GM23248 (cell line): ENCODE measurements at regions not wholly inside any gene's neighbourhood (a gene's known extent, or its start where the extent isn't known, plus 50 kb on each side); places are given as distances from the start of the nearest gene placed in this dataset.
"Not testable (repeated sequence)": the region's sequence is repeated elsewhere in the genome, so short reads cannot be mapped to it uniquely, and the experiment has no call there.

Experiments used
- DNase-seq: peaks from one replicate; pipeline ENCODE4 v3.0.0-alpha.2; 2015
- H2AFZ ChIP-seq: fragments of 200-600 bp; sonication (generic); 2 replicates; pipeline ENCODE4 v1.6.1; 2016; ENCODE audit warnings: antibody characterized with exemption
- H3F3A ChIP-seq: fragments of 200-600 bp; sonication (generic); 2 replicates; pipeline ENCODE4 v1.6.1; 2016; ENCODE audit warnings: mild to moderate bottlenecking, antibody characterized with exemption, mixed run types; ENCODE audit not compliant: insufficient read depth
- H3K27ac ChIP-seq: fragments of 200-600 bp; sonication (generic); 2 replicates; pipeline ENCODE4 v1.5.1; 2016; ENCODE audit warnings: mild to moderate bottlenecking
- H3K27me3 ChIP-seq: fragments of 200-600 bp; sonication (generic); replicated peaks from 2 replicates; pipeline ENCODE4 v1.6.1; 2016; ENCODE audit warnings: mild to moderate bottlenecking; ENCODE audit not compliant: insufficient read depth
- H3K36me3 ChIP-seq: fragments of 200-600 bp; sonication (generic); 2 replicates; pipeline ENCODE4 v1.6.1; 2016; ENCODE audit warnings: low read depth, mild to moderate bottlenecking
- H3K4me1 ChIP-seq: fragments of 200-600 bp; sonication (generic); 2 replicates; pipeline ENCODE4 v1.6.1; 2016; ENCODE audit warnings: mild to moderate bottlenecking; ENCODE audit not compliant: insufficient read depth
- H3K4me2 ChIP-seq: fragments of 200-600 bp; sonication (generic); one replicate; pipeline ENCODE4 v1.6.1; 2016; ENCODE audit warnings: mild to moderate bottlenecking; ENCODE audit not compliant: unreplicated experiment
- H3K4me3 ChIP-seq: fragments of 200-600 bp; sonication (generic); 2 replicates; pipeline ENCODE4 v1.5.1; 2016; ENCODE audit warnings: mild to moderate bottlenecking
- H3K79me2 ChIP-seq: fragments of 200-600 bp; sonication (generic); 2 replicates; pipeline ENCODE4 v1.6.1; 2016; ENCODE audit warnings: mild to moderate bottlenecking; ENCODE audit not compliant: insufficient read depth
- H3K9ac ChIP-seq: fragments of 200-600 bp; sonication (generic); 2 replicates; pipeline ENCODE4 v1.6.1; 2016; ENCODE audit warnings: mild to moderate bottlenecking
- H3K9me2 ChIP-seq: fragments of 200-600 bp; sonication (generic); 2 replicates; pipeline ENCODE4 v1.6.1; 2016; ENCODE audit warnings: mixed run types, mild to moderate bottlenecking, moderate library complexity; ENCODE audit not compliant: insufficient read depth
- H3K9me3 ChIP-seq: fragments of 200-600 bp; sonication (generic); one replicate; pipeline ENCODE4 v1.6.1; 2017; ENCODE audit warnings: low read depth
- H4K20me1 ChIP-seq: fragments of 200-600 bp; sonication (generic); 2 replicates; pipeline ENCODE4 v1.6.0; 2016; ENCODE audit not compliant: insufficient read depth
- EZH2 ChIP-seq: fragments of 200-600 bp; sonication (generic); IDR thresholded peaks from 2 replicates; pipeline ENCODE4 v1.6.1; 2018; ENCODE audit warnings: antibody characterized with exemption, mild to moderate bottlenecking; ENCODE audit not compliant: insufficient read depth, poor library complexity, severe bottlenecking
- EZH2phosphoT487 ChIP-seq: fragments of 200-600 bp; sonication (generic); IDR thresholded peaks from 2 replicates; pipeline ENCODE4 v1.6.1; 2018; ENCODE audit warnings: antibody characterized with exemption, moderate library complexity, mild to moderate bottlenecking, low read depth; ENCODE audit not compliant: insufficient read depth
- WGBS, 2 experiments: methylation state at CpG; one replicate each; pipeline ENCODE4 v1.1.6; 2015 to 2017; ENCODE audit warnings: low lambda C conversion rate in 2 of 2, low coverage in 1 of 2; ENCODE audit errors: missing lambda C conversion rate in 2 of 2; 5-methylcytosine and 5-hydroxymethylcytosine counted together
- in situ Hi-C: fragments of 300-500 bp; cut with MboI; formaldehyde crosslinking; loops from 2 replicates; pipeline ENCODE4 v1.15.0; 2020

DNA sequence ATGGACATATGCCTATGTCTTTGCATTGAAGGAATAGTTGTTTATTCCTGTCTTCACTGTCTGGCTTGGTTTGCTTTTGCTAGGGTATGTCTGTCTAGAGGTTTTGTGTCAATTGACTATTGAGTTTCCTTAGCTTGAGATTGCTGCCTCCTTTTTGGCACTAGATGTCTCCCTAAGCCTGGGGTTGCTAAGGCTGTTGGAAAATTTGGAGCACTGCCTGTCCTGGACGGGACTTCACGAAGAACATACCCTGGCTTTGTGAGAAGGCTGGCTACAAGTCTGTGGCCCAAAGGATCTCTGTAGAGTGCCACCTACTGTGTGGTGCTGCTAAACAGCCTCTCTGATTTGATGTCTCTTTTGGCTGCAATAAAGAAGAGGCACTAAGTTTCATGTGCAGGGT is 183.8 kb upstream of the NUDT10 start:
- Histone ChIP-seq H3K27ac (no peak overlapping the region), H3K36me3 (no peaks in the 10 kb centered on the region), H2AFZ (no peak overlapping the region), H3F3A (no peaks in the 10 kb centered on the region), H3K9me2 (no peaks in the 10 kb centered on the region), H3K4me1 (no peaks in the 10 kb centered on the region), H3K4me3 (no peak overlapping the region), H3K27me3 (no peaks in the 10 kb centered on the region), H3K9me3 (no peaks in the 10 kb centered on the region), H3K4me2 (no peak overlapping the region), H4K20me1 (no peaks in the 10 kb centered on the region), H3K79me2 (no peaks in the 10 kb centered on the region), H3K9ac (no peak overlapping the region)
- in situ Hi-C loops: no loop called here
- 0 to 7% methylated on average over 2 of the region's 2 CpGs for WGBS, 2 experiments
- TF ChIP-seq EZH2 (no peak), EZH2phosphoT487 (no peak)
- DNase-seq: no peak

- Histone ChIP-seq H3K4me2 (no peak overlapping the region), H3K9ac (no peak overlapping the region), H3K9me3 (no peaks in the 10 kb centered on the region), H3F3A (no peaks in the 10 kb centered on the region), H3K27me3 (no peaks in the 10 kb centered on the region), H3K27ac (no peak overlapping the region), H2AFZ (no peak overlapping the region), H3K36me3 (no peaks in the 10 kb centered on the region), H3K4me1 (no peaks in the 10 kb centered on the region), H3K79me2 (no peaks in the 10 kb centered on the region), H3K4me3 (no peak overlapping the region), H3K9me2 (no peaks in the 10 kb centered on the region), H4K20me1 (no peaks in the 10 kb centered on the region)
- WGBS, 2 experiments: 0% methylated on average over 1 of the region's 1 CpG
- DNase-seq: no peak
- in situ Hi-C loops: no loop called here
- TF ChIP-seq EZH2 (no peak), EZH2phosphoT487 (no peak)
These were observed 180.9 kb upstream of the NUDT10 start for GRCh38 chrX:51151734-51152133.

GRCh38 chrX:51155157-51155556 is 177.5 kb upstream of the NUDT10 start:
- Histone ChIP-seq H3K4me1 (no peaks in the 10 kb centered on the region), H3K9me2 (no peaks in the 10 kb centered on the region), H2AFZ (no peak overlapping the region), H3K9ac (no peak overlapping the region), H3K27ac (no peak overlapping the region), H3K27me3 (no peaks in the 10 kb centered on the region), H3K4me3 (no peak overlapping the region), H3K4me2 (no peak overlapping the region), H3F3A (no peaks in the 10 kb centered on the region), H3K9me3 (no peaks in the 10 kb centered on the region), H3K36me3 (no peaks in the 10 kb centered on the region), H3K79me2 (no peaks in the 10 kb centered on the region), H4K20me1 (no peaks in the 10 kb centered on the region)
- TF ChIP-seq EZH2phosphoT487: no peak
- no peak for TF ChIP-seq EZH2
- 0 to 31% methylated on average over 1 of the region's 1 CpG for WGBS, 2 experiments
- in situ Hi-C loops: no loop called here
- DNase-seq: no peak

DNA sequence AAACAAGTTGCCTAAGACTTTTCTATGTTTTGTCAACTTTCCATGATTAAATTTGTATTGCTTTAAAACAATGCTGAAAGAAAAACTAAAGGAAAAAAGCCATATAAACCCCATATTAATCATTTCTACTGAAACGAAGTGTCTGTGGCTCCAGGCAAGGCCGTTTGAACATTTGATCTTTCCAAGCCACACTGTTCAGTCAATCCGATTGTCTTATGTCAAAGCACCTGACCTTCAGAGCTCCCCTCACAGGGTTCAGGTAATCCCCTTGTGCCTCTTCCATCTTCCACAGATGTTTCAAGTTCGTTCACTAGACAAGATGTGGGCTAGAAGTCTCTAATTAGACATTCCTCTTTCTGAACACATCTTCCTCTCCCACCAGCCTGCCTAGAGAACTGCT is 177.1 kb upstream of the NUDT10 start:
- Histone ChIP-seq H3K9me2 (no peaks in the 10 kb centered on the region), H3K27me3 (no peaks in the 10 kb centered on the region), H3K9ac (no peak overlapping the region), H3K79me2 (no peaks in the 10 kb centered on the region), H3K36me3 (no peaks in the 10 kb centered on the region), H3K4me1 (no peaks in the 10 kb centered on the region), H3K27ac (no peak overlapping the region), H3F3A (no peaks in the 10 kb centered on the region), H2AFZ (no peak overlapping the region), H3K9me3 (no peaks in the 10 kb centered on the region), H4K20me1 (no peaks in the 10 kb centered on the region), H3K4me2 (no peak overlapping the region), H3K4me3 (no peak overlapping the region)
- TF ChIP-seq EZH2phosphoT487: no peak
- TF ChIP-seq EZH2: no peak
- no peak for DNase-seq
- in situ Hi-C loops: no loop called here
- WGBS, 2 experiments: 17 to 20% methylated on average over 4 of the region's 4 CpGs

DNA sequence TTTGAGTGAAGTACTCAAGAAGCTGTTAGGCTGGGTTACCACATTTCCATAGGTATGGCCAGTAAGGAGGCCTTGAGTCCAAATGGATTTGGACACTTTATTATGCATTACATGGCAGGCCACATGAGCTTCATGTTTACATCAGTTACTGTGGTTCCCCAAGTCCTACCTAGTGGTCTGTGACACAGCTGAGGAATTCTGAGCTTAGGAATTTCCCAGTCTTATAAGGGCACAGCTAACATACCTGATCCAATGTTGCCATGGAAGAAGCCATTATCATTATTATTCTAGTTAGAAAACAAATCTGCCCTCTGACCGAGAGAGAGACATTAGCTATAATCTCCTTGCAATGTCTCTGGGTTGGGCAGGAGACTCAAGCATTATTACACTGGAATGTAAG is 174.4 kb upstream of the NUDT10 start:
- H3K79me2 ChIP-seq: no peaks in the 10 kb centered on the region
- no peaks in the 10 kb centered on the region for H3F3A ChIP-seq
- no peak overlapping the region for H3K4me2 ChIP-seq
- no peaks in the 10 kb centered on the region for H3K9me2 ChIP-seq
- no peak overlapping the region for H3K4me3 ChIP-seq
- H3K9ac ChIP-seq: no peak overlapping the region
- no peaks in the 10 kb centered on the region for H4K20me1 ChIP-seq
- WGBS, 2 experiments: 14 to 19% methylated on average over 1 of the region's 1 CpG
- TF ChIP-seq EZH2 (no peak), EZH2phosphoT487 (no peak)
- H3K9me3 ChIP-seq: no peaks in the 10 kb centered on the region
- H3K27ac ChIP-seq: no peak overlapping the region
- H3K4me1 ChIP-seq: no peaks in the 10 kb centered on the region
- no peak for DNase-seq
- no peaks in the 10 kb centered on the region for H3K27me3 ChIP-seq
- no peaks in the 10 kb centered on the region for H3K36me3 ChIP-seq
- H2AFZ ChIP-seq: no peak overlapping the region
- in situ Hi-C loops: no loop called here

- H3K4me3 ChIP-seq, H3K36me3 ChIP-seq, H4K20me1 ChIP-seq, H3K27ac ChIP-seq, H3K9me2 ChIP-seq, H2AFZ ChIP-seq, in situ Hi-C loops, H3K4me1 ChIP-seq, H3K4me2 ChIP-seq, H3F3A ChIP-seq, H3K9me3 ChIP-seq, H3K79me2 ChIP-seq, H3K9ac ChIP-seq, H3K27me3 ChIP-seq, DNase-seq: not testable (repeated sequence)
- no CpG with 5 or more reads among the region's 1 CpG for WGBS, 2 experiments
These were observed 173.2 kb upstream of the NUDT10 start for GRCh38 chrX:51159378-51159777.
